ENCODE measurements at regions not wholly inside any gene's neighbourhood (a gene's known extent, or its start where the extent isn't known, plus 50 kb on each side); places are given as distances from the start of the nearest gene placed in this dataset.

DNA sequence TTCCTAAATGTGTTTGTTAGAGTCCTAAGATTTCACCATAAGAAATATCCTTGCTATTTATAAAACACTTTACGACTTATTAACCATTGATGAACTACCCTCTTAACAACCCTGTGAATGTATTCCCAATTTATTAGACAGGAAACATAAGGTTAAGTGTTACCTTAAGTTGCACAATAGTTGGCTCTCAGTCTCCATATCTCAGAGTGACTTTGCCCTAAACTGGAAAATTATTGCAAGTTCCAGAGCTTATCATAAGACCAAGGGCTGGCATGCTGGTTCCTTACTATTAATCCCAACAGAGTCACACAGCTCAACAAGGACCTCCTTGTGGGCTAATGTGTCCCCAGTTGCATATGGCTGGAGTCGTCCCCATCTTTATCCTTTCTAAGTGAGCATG is 165.8 kb downstream of the INSIG2 start:
- no peak for DNase-seq (ENCODE audit: low spot score)
- in situ Hi-C loops (cut with MboI; ENCODE audit: low pct_unique_long_range_greater_than_20kb, low sequenced_read_pairs, unreplicated experiment) = no loop called here
- TF ChIP-seq, protein P1, sequence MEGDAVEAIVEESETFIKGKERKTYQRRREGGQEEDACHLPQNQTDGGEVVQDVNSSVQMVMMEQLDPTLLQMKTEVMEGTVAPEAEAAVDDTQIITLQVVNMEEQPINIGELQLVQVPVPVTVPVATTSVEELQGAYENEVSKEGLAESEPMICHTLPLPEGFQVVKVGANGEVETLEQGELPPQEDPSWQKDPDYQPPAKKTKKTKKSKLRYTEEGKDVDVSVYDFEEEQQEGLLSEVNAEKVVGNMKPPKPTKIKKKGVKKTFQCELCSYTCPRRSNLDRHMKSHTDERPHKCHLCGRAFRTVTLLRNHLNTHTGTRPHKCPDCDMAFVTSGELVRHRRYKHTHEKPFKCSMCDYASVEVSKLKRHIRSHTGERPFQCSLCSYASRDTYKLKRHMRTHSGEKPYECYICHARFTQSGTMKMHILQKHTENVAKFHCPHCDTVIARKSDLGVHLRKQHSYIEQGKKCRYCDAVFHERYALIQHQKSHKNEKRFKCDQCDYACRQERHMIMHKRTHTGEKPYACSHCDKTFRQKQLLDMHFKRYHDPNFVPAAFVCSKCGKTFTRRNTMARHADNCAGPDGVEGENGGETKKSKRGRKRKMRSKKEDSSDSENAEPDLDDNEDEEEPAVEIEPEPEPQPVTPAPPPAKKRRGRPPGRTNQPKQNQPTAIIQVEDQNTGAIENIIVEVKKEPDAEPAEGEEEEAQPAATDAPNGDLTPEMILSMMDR (IDR thresholded peaks at IDR 0.05; ENCODE audit: extremely low read depth, insufficient read depth, missing control alignments) = no peak

DNA sequence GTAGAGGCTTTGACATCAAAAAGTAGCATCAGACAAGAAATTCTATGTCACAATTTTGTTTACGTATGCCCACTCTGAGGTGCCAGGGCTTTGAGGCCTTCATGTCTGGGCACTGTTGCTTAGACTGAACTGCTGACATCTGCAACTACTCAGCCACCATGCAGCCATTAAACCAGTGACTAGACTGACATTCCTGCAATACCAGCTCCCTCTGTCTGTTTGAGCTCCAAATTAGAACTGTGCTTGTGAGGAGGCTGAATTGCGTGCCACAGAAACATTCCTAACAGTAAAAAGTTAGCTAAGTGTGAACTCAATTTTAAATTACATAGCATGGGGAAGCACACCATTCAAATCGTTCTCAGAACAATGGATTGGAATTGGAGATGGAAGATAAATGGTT is 163.2 kb downstream of the INSIG2 start:
- TF ChIP-seq, protein P1 (IDR thresholded peaks at IDR 0.05; ENCODE audit: extremely low read depth, insufficient read depth, missing control alignments) = no peak
- DNase-seq (ENCODE audit: low spot score) = no peak
- in situ Hi-C loops (cut with MboI; ENCODE audit: low pct_unique_long_range_greater_than_20kb, low sequenced_read_pairs, unreplicated experiment) = no loop called here

DNA sequence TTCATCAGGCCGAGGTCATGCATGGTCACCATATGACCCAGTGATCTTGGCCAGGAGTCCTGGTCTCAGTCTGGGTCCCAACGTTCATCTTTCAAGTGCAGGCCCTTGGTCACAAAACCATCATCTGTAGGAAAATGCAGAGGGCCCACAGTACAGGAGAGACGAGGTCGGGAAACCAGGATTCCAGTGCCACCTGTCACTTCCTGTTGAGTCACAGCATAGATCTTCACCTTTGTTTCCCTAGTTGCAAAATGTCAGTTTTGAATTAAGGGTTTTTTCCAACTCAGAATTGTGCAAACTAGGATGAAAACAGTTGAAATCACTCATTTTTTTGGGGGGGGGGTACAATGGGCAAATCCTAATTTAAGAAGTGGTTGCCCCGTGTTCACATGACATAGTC is 162.2 kb downstream of the INSIG2 start:
- in situ Hi-C loops (cut with MboI; ENCODE audit: low pct_unique_long_range_greater_than_20kb, low sequenced_read_pairs, unreplicated experiment) = no loop called here
- TF ChIP-seq, protein P1 (IDR thresholded peaks at IDR 0.05; ENCODE audit: extremely low read depth, insufficient read depth, missing control alignments) = no peak
- DNase-seq (ENCODE audit: low spot score) = no peak

DNA sequence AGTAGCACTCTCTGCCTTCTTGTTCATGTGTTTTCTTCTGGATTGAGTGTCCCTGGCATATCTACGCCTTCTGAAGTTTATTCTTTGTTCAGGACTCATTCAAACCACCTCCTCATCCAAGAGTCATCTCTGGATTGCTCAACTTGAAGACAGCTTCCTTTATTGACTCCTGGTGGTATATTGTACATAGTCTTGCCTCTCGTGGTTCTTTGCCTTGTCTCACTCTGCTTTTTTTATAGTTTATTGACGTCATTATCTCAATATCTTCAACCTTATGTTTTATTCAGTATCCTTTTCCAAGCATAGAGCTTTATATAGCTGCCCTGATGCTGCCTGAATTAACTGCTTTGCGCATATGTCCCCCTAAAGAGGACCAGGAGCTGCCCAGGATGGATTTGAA is 161.7 kb downstream of the INSIG2 start:
- no peak for DNase-seq (ENCODE audit: low spot score)
- in situ Hi-C loops (cut with MboI; ENCODE audit: low pct_unique_long_range_greater_than_20kb, low sequenced_read_pairs, unreplicated experiment) = no loop called here
- TF ChIP-seq, protein P1 (IDR thresholded peaks at IDR 0.05; ENCODE audit: extremely low read depth, insufficient read depth, missing control alignments) = no peak

DNA sequence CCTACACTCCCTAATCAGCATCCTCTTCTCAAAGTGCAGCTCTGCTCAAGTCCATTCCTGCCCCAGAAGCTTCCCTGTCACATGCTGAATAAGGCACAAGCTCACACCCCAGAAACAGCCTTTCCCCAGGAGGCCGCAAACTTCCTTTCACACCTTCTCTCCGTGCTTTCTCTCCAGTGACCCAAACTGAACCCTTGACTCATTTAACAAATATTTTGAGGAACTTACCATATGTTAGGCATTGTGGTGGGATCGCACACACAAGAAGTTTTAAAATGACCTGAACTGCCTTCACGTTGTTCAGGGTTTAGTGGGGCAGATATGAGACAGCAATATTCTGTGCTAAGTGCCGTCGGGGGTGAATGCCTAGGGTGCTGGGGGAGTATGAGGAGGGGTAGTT is 161.3 kb downstream of the INSIG2 start:
- TF ChIP-seq, protein P1 (IDR thresholded peaks at IDR 0.05; ENCODE audit: extremely low read depth, insufficient read depth, missing control alignments) = no peak
- DNase-seq (ENCODE audit: low spot score) = no peak

DNA sequence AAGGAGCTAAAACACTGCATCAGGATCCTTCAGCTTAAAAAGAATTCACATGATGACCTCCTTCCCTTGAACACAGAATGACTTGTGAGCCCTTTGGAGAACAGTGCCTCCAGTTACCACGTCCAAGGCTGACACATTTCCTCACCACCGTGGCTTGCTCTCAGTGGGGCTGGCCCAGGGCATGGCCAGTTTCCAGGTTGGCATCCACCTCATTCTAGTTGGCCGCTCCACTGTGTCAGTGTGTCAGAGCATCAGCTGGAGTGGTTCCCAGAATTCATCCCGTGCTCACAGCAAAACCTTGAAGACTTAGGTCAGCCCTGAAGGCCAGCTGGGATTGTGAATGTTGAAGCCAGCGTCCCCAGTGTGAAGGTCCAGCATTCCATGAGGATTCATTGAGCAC is 158.5 kb downstream of the INSIG2 start:
- in situ Hi-C loops (cut with MboI; ENCODE audit: low pct_unique_long_range_greater_than_20kb, low sequenced_read_pairs, unreplicated experiment) = no loop called here
- DNase-seq (ENCODE audit: low spot score) = no peak
- TF ChIP-seq, protein P1 (IDR thresholded peaks at IDR 0.05; ENCODE audit: extremely low read depth, insufficient read depth, missing control alignments) = no peak

More for the DNA sequence above, 161.3 kb downstream of the INSIG2 start:
- in situ Hi-C loops (cut with MboI; ENCODE audit: low pct_unique_long_range_greater_than_20kb, low sequenced_read_pairs, unreplicated experiment) = no loop called here

DNA sequence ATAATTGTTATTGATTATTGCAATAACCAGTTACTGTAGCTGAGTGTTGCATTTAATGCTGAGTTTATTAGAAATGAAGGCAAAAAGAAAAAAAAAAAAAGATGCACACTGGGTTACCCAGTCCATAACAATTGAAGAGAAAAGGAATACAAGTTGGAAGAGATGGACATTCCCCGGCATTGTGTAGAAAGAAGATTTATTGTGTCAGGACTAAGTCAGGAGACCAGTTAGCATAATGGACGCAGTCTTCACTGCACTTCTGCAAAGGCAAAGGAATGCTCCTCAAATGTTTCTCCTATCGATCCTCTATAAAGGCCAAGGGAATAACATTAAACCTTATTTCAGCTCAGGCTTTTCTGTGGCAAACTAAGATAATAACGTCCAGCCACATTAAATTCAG is 157.8 kb downstream of the INSIG2 start:
- TF ChIP-seq, protein P1 (IDR thresholded peaks at IDR 0.05; ENCODE audit: extremely low read depth, insufficient read depth, missing control alignments) = no peak
- DNase-seq (ENCODE audit: low spot score) = no peak
- in situ Hi-C loops (cut with MboI; ENCODE audit: low pct_unique_long_range_greater_than_20kb, low sequenced_read_pairs, unreplicated experiment) = no loop called here

All from GM13977 (cell line).